ENCODE measurements at regions not wholly inside any gene's neighbourhood (a gene's known extent, or its start where the extent isn't known, plus 50 kb on each side); places are given as distances from the start of the nearest gene placed in this dataset.

DNA sequence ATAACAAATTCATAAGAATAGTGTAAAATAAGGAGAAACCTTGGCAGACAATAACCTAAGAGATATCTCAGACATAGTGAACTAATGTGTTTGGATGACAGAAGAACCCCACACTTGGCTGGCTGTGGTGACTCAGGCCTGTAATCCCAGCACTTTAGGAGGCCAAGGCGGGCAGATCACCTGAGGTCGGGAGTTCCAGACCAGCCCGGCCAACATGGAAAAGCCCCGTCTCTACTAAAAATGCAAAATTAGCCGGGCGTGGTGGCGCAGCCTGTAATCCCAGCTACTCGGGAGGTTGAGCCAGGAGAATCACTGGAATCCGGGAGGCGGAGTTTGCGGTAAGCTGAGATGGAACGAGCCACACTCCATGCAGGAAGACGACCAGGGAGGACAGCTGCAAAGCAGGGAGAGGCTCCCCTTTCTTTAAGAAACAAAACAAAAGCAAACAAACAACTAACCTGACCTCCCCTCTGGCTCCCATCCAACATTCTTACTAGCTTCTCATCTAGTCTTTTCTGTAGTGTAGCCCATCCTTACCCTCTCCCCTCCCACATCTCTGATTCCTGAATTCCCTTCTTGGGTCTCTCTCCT is 84.2 kb downstream of the ZNF280B start:
- Histone ChIP-seq H3K4me1 (ENCODE audit: insufficient read depth, low read length) (no peaks in the 10 kb centered on the region), H3K9me3 (ENCODE audit: insufficient read depth, low read depth, low read length) (no peaks in the 10 kb centered on the region), H3K27me3 (ENCODE audit: insufficient read depth, low read length) (peaks cover 97% of the 10 kb centered on the region), H3K4me3 (ENCODE audit: low read length) (no peak overlapping the region), H3K27ac (ENCODE audit: low read depth, low read length) (no peak overlapping the region), H3K9ac (ENCODE audit: low read depth, low read length) (no peak overlapping the region), H3K36me3 (ENCODE audit: insufficient read depth, low read length) (no peaks in the 10 kb centered on the region)
- WGBS: 45% methylated on average over 13 of the region's 13 CpGs

DNA sequence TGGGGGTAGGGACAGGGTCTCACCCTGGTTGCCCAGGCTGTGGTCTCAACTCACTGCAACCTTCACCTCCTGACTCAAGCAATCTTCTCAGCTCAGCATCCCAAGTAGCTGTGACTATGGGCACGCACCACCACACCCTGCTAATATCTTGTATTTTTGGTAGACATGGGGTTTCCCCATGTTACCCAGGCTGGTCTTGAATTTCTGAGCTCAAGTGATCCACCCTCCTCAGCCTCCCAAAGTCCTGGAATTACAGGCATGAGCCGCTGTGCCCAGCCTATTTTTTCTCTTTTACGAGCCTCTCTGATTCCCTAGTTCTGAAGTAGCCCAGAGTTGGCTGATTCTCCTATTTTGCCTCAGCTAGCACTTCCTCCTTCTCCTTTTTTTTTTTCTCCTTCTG is 83.6 kb downstream of the ZNF280B start:
- no peaks in the 10 kb centered on the region for H3K9me3 ChIP-seq (ENCODE audit: insufficient read depth, low read depth, low read length)
- no peak overlapping the region for H3K9ac ChIP-seq (ENCODE audit: low read depth, low read length)
- no peaks in the 10 kb centered on the region for H3K4me1 ChIP-seq (ENCODE audit: insufficient read depth, low read length)
- peaks cover 97% of the 10 kb centered on the region for H3K27me3 ChIP-seq (ENCODE audit: insufficient read depth, low read length)
- 87% methylated on average over 3 of the region's 3 CpGs for WGBS
- no peaks in the 10 kb centered on the region for H3K36me3 ChIP-seq (ENCODE audit: insufficient read depth, low read length)
- H3K4me3 ChIP-seq (ENCODE audit: low read length): no peak overlapping the region
- no peak overlapping the region for H3K27ac ChIP-seq (ENCODE audit: low read depth, low read length)

DNA sequence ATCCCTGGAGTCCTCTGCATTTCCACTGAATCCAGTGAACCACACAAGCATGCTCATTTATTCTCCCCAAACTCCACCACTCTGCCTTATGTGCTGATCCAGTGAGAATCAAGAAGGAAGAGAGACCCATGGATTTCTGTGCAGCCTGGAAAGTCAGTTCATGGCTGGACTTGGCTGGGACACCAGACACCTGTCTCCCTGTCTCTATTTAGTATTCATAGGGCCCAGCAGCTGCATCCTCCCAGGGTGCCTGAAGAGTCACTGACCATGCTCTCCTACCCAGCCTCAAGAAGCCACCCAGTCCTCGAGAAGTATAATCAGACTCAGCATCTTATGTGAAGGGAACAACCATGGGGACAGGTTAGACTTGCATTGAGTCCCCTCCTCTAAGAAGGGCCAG is 83.2 kb downstream of the ZNF280B start:
- H3K27me3 ChIP-seq (ENCODE audit: insufficient read depth, low read length): peaks cover 97% of the 10 kb centered on the region
- H3K9me3 ChIP-seq (ENCODE audit: insufficient read depth, low read depth, low read length): no peaks in the 10 kb centered on the region
- no peak overlapping the region for H3K9ac ChIP-seq (ENCODE audit: low read depth, low read length)
- no peaks in the 10 kb centered on the region for H3K36me3 ChIP-seq (ENCODE audit: insufficient read depth, low read length)
- 86% methylated on average over 1 of the region's 1 CpG for WGBS
- H3K4me1 ChIP-seq (ENCODE audit: insufficient read depth, low read length): no peaks in the 10 kb centered on the region
- H3K4me3 ChIP-seq (ENCODE audit: low read length): no peak overlapping the region
- H3K27ac ChIP-seq (ENCODE audit: low read depth, low read length): no peak overlapping the region

DNA sequence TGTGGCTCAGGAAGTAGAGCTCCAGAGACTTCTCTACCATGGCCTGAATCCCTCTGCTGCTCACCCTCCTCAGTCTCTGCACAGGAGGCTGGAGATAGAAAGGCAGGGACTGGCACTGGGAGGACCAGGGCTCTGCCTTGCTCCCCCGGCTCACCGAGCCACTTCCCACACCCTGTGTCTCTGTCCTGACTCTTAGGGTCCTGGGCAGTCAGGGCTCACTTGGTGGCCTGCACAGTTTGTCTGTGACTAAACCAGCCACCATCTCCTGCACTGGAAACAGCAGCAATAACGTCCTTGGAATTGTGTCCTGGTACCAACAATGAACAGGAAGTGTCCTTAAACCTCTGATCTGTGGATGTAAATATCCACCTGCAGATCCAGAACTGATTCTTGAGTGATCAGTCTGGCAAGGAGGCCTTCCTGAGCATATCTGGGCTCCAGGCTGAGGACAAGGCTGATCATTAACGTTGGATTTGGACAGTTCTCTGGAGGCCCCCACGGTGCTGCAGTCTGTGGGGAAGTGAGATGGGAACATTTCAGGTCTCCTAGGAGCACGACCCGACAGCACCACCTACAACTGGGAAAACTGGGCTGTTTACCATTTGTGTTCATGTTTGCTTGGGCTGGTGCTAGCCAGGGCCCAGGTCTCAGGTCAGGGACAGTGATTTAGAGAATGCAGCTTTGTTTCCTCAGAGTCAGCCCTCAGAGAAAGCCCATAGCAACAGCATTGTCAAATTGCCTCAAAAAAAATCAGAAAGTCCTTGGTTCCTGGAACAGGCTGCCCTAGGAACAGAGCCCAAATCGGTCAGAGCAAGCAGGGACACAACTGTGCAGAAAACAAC is 82.5 kb downstream of the ZNF280B start:
- WGBS: 77% methylated on average over 8 of the region's 8 CpGs
- Histone ChIP-seq H3K9me3 (ENCODE audit: insufficient read depth, low read depth, low read length) (no peaks in the 10 kb centered on the region), H3K4me3 (ENCODE audit: low read length) (no peak overlapping the region), H3K27me3 (ENCODE audit: insufficient read depth, low read length) (peaks cover 97% of the 10 kb centered on the region), H3K36me3 (ENCODE audit: insufficient read depth, low read length) (no peaks in the 10 kb centered on the region), H3K4me1 (ENCODE audit: insufficient read depth, low read length) (no peaks in the 10 kb centered on the region), H3K9ac (ENCODE audit: low read depth, low read length) (no peak overlapping the region), H3K27ac (ENCODE audit: low read depth, low read length) (no peak overlapping the region)

DNA sequence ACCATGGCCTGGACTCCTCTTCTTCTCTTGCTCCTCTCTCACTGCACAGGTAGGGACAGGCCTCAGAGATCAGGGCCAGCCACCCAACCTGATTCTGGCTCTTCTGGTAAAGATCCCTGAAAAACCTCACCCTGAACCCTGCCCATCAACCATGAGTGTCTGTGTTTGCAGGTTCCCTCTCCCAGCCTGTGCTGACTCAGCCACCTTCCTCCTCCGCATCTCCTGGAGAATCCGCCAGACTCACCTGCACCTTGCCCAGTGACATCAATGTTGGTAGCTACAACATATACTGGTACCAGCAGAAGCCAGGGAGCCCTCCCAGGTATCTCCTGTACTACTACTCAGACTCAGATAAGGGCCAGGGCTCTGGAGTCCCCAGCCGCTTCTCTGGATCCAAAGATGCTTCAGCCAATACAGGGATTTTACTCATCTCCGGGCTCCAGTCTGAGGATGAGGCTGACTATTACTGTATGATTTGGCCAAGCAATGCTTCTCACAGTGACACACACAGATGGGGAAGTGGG is 80.9 kb downstream of the ZNF280B start:
- Histone ChIP-seq H3K27ac (ENCODE audit: low read depth, low read length) (no peak overlapping the region), H3K36me3 (ENCODE audit: insufficient read depth, low read length) (no peaks in the 10 kb centered on the region), H3K4me3 (ENCODE audit: low read length) (no peak overlapping the region), H3K4me1 (ENCODE audit: insufficient read depth, low read length) (no peaks in the 10 kb centered on the region), H3K27me3 (ENCODE audit: insufficient read depth, low read length) (peaks cover 98% of the 10 kb centered on the region), H3K9me3 (ENCODE audit: insufficient read depth, low read depth, low read length) (no peaks in the 10 kb centered on the region), H3K9ac (ENCODE audit: low read depth, low read length) (no peak overlapping the region)
- 88% methylated on average over 4 of the region's 4 CpGs for WGBS

DNA sequence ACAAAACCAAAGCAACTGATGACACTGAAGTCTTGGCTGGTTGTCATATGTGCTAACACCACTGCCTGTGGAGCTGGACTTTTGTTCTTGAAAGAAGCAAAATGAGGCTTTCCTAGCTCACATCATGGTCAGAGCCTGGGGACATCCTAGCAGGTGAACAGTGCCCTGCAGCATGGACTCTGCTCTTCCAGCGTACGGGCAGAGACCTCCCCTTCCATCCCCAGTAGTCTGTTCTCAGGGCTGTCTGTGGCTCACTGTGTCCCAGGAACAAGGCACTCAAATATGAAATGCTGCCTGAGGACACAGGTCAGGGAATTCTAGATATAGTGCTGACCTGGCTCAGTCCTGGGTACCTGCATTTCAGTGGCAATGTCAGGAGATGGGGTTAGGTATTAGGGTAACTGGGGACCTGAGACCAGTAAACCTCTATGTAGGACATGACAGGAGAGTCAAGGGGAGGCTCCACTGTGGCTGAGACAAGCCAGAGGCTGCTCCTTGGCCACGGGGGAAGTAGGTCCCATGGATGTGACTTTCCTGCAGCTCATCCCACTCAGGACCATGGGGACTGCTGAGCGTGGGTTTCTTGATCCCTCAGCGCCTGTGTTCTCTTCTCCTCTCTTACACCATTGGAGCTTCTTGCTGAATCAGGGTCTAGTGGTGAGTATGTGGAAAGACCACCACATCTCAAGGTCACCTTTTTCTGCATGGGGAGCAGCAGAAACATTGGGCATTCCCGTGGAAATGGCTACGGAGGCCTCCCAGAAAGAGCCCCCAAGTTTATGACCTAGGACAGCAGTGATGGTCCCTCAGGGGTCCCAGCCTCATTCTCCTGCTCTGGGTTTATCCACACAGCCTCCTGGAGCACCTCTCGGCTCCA is 80.1 kb downstream of the ZNF280B start:
- WGBS: 77% methylated on average over 7 of the region's 8 CpGs
- Histone ChIP-seq H3K36me3 (ENCODE audit: insufficient read depth, low read length) (no peaks in the 10 kb centered on the region), H3K27me3 (ENCODE audit: insufficient read depth, low read length) (peaks cover 98% of the 10 kb centered on the region), H3K9ac (ENCODE audit: low read depth, low read length) (no peak overlapping the region), H3K27ac (ENCODE audit: low read depth, low read length) (no peak overlapping the region), H3K4me3 (ENCODE audit: low read length) (no peak overlapping the region), H3K9me3 (ENCODE audit: insufficient read depth, low read depth, low read length) (no peaks in the 10 kb centered on the region), H3K4me1 (ENCODE audit: insufficient read depth, low read length) (no peaks in the 10 kb centered on the region)

DNA sequence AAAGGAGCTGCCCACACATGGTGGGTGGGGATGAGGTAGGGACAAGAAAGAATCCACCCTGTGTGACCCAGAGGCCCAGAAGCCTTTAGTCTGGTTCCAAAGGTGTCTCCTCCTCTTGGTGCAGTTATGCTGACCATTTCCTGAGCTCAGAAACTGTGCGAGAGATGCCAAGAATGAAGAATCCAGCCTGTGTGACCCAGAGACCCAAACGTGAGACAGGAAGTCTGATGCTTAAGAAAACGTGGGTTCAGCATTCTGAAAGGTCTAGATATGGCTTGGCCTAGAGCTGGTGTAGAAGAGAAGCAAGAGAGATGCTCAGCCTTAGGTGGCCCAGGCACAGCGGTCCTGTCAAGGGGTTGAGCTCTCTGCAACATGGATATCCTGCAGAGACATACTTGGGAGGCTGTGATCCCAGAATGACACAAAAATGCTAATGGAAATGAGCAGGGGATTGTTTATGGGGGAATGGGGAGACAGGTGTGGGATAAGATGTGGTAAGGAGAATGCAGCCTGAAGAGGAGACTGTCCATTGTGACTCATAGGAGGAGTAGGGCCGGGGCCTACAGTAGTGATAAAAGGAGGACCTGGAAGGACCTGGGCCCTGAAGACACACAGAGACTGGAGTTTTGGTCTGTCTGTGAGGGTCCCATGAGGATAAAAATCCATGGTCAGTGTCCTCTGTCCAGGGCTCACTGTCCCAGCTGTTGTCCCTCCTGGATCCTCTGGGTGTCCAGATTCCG is 79.0 kb downstream of the ZNF280B start:
- Histone ChIP-seq H3K27ac (ENCODE audit: low read depth, low read length) (no peak overlapping the region), H3K36me3 (ENCODE audit: insufficient read depth, low read length) (no peaks in the 10 kb centered on the region), H3K4me1 (ENCODE audit: insufficient read depth, low read length) (no peaks in the 10 kb centered on the region), H3K9me3 (ENCODE audit: insufficient read depth, low read depth, low read length) (no peaks in the 10 kb centered on the region), H3K9ac (ENCODE audit: low read depth, low read length) (no peak overlapping the region), H3K27me3 (ENCODE audit: insufficient read depth, low read length) (peaks cover 98% of the 10 kb centered on the region), H3K4me3 (ENCODE audit: low read length) (no peak overlapping the region)
- WGBS: 67% methylated on average over 6 of the region's 6 CpGs

DNA sequence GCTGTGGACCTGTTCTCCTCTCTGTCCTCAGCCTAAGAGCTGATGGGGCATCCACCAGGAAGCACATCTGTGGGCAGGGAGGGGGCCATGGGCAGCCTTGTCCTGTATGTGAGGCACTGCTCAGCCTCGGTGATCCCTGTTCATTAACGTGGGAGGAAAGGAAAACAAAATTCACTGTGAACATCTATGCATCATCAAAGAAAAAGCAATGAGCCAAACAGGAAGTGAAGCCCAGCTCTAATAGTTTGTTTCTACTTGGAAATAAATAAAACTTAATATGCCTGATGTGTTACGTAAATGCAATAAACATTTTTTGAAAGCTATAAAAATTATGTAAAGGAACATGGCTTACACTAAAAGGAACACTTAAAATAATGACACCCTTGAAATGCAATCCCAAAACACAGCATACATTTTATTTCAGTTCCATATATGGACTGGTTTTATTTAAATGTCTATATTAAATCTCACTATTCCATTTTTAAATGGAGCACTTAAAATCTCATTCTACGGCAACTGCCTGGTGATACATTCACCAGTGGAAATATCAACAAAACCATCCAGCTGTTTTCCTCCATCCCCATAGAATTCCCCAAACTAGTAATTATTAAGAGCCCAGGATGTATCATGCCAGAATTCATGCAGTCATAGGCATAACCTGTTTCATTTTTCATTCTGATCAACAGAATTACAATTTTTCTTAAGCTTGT is 78.3 kb downstream of the ZNF280B start:
- WGBS: 79% methylated on average over 3 of the region's 4 CpGs
- no peaks in the 10 kb centered on the region for H3K4me1 ChIP-seq (ENCODE audit: insufficient read depth, low read length)

DNA sequence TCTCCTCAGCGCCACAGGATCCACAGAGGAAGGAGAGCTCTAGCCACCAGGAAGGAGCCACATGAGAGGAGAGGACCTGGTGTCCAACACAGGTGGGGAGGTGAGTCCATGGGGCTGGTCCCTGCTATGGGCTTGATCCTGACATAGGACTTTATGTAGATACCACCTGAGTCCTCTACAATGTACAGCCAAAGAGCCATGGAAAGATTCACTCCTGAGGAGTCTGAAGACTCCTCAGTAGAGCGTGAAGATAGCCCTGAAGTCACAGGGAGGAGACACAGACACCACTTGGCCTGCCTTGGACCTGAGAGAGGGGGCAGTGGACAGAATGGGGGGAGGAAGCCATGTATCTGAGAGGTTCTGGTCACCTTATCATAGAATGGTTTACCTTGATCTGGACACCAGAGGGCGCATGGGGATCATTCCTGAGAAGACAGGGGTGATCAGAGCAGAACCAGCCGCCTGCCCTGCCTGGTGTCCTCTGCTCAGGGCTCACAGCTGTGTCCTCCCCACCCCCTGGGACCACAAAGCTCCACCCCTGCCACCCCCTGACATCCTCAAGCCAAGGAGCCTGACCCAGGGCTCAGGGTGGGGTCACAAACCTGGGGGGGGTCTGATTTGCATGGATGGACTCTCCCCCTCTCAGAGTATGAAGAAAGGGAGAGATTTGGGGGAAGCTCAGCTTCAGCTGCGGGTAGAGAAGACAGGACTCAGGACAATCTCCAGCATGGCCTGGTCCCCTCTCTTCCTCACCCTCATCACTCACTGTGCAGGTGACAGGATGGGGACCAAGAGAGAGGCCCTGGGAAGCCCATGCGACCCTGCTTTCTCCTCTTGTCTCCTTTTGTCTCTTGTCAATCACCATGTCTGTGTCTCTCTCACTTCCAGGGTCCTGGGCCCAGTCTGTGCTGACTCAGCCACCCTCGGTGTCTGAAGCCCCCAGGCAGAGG is 77.0 kb downstream of the ZNF280B start:
- no peak overlapping the region for H3K4me3 ChIP-seq (ENCODE audit: low read length)
- no peak overlapping the region for H3K9ac ChIP-seq (ENCODE audit: low read depth, low read length)
- no peaks in the 10 kb centered on the region for H3K36me3 ChIP-seq (ENCODE audit: insufficient read depth, low read length)
- 44% methylated on average over 6 of the region's 7 CpGs for WGBS
- H3K27me3 ChIP-seq (ENCODE audit: insufficient read depth, low read length): peaks cover 98% of the 10 kb centered on the region
- no peaks in the 10 kb centered on the region for H3K9me3 ChIP-seq (ENCODE audit: insufficient read depth, low read depth, low read length)
- no peak overlapping the region for H3K27ac ChIP-seq (ENCODE audit: low read depth, low read length)
- H3K4me1 ChIP-seq (ENCODE audit: insufficient read depth, low read length): no peaks in the 10 kb centered on the region

More for the DNA sequence above, 78.3 kb downstream of the ZNF280B start:
- Histone ChIP-seq H3K4me3 (ENCODE audit: low read length) (no peak overlapping the region), H3K27me3 (ENCODE audit: insufficient read depth, low read length) (peaks cover 100% of the 10 kb centered on the region), H3K9me3 (ENCODE audit: insufficient read depth, low read depth, low read length) (no peaks in the 10 kb centered on the region), H3K27ac (ENCODE audit: low read depth, low read length) (no peak overlapping the region), H3K9ac (ENCODE audit: low read depth, low read length) (no peak overlapping the region), H3K36me3 (ENCODE audit: insufficient read depth, low read length) (no peaks in the 10 kb centered on the region)

All from HUES64 (cell line).